Stomach (tissue), 4 donors: ENCODE measurements at regions not wholly inside any gene's neighbourhood (a gene's known extent, or its start where the extent isn't known, plus 50 kb on each side); places are given as distances from the start of the nearest gene placed in this dataset.

ENCODE experiments used
- EP300 ChIP-seq: sonication (generic); formaldehyde crosslinking; IDR thresholded peaks from one replicate; pipeline ENCODE4 v1.6.1; 2017; ENCODE audit warnings: antibody characterized with exemption
- POLR2A ChIP-seq, 4 donors: fragments of 450-650 bp; IDR thresholded peaks; one replicate each; pipeline ENCODE4 v1.6.1; 2016; ENCODE audit warnings: antibody characterized with exemption in 4 of 4, control low read depth in 2 of 4, mild to moderate bottlenecking in 1 of 4, moderate library complexity in 1 of 4
- POLR2AphosphoS5 ChIP-seq, 3 donors: sonication (generic); formaldehyde crosslinking; IDR thresholded peaks; one replicate each; pipeline ENCODE4 v1.6.1; 2016; ENCODE audit warnings: antibody characterized with exemption in 3 of 3
- TF ChIP-seq, protein P1 (sequence below), 7 experiments: fragments of 450-650 bp in 4 of 7; fragments of 200-600 bp in 3 of 7; sonication (generic) in 3 of 7; IDR thresholded peaks; one replicate each; pipeline ENCODE4 v1.5.1; 2016 to 2019; ENCODE audit warnings: antibody characterized with exemption in 7 of 7, control low read depth in 2 of 7, mild to moderate bottlenecking in 1 of 7

DNA sequence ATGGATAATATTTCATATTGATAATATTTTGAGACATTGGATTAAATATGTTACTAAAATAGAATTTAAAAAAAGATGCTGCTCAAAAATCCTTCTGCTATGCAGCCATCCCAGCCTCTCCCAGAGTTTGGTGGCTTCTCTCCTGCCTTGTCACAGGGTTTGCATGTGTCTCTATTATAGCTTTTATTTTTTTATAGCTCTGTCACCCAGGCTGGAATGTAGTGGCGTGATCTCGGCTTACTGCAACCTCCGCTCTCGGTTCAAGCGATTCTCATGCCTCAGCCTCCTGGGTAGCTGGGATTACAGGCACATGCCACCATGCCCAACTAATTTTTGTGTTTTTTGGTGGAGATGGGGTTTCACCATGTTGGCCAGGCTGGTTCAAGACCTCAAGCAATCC is 50.7 kb upstream of the ID3 start:
- no peak for TF ChIP-seq POLR2A (IDR thresholded peaks at IDR 0.05)
- TF ChIP-seq, protein P1, sequence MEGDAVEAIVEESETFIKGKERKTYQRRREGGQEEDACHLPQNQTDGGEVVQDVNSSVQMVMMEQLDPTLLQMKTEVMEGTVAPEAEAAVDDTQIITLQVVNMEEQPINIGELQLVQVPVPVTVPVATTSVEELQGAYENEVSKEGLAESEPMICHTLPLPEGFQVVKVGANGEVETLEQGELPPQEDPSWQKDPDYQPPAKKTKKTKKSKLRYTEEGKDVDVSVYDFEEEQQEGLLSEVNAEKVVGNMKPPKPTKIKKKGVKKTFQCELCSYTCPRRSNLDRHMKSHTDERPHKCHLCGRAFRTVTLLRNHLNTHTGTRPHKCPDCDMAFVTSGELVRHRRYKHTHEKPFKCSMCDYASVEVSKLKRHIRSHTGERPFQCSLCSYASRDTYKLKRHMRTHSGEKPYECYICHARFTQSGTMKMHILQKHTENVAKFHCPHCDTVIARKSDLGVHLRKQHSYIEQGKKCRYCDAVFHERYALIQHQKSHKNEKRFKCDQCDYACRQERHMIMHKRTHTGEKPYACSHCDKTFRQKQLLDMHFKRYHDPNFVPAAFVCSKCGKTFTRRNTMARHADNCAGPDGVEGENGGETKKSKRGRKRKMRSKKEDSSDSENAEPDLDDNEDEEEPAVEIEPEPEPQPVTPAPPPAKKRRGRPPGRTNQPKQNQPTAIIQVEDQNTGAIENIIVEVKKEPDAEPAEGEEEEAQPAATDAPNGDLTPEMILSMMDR (IDR thresholded peaks at IDR 0.05): no peak
- no peak for TF ChIP-seq EP300
- TF ChIP-seq POLR2AphosphoS5 (IDR thresholded peaks at IDR 0.05): no peak
